OCI-LY1 (cell line): ENCODE measurements at regions not wholly inside any gene's neighbourhood (a gene's known extent, or its start where the extent isn't known, plus 50 kb on each side); places are given as distances from the start of the nearest gene placed in this dataset.

Experiments
- CTCF ChIP-seq: fragments of 200-600 bp; sonication (generic), shearing (Covaris generic); IDR thresholded peaks from 2 replicates; pipeline ENCODE4 v1.5.1; 2017; ENCODE audit warnings: mild to moderate bottlenecking, antibody characterized with exemption, low read length, moderate library complexity, mixed read lengths
- EZH2 ChIP-seq: fragments of 200-600 bp; sonication (generic), shearing (Covaris generic); IDR thresholded peaks from 2 replicates; pipeline ENCODE4 v1.8.0; 2017; ENCODE audit warnings: borderline replicate concordance, mixed run types, mild to moderate bottlenecking, antibody characterized with exemption, low read length, moderate library complexity, mixed read lengths

DNA sequence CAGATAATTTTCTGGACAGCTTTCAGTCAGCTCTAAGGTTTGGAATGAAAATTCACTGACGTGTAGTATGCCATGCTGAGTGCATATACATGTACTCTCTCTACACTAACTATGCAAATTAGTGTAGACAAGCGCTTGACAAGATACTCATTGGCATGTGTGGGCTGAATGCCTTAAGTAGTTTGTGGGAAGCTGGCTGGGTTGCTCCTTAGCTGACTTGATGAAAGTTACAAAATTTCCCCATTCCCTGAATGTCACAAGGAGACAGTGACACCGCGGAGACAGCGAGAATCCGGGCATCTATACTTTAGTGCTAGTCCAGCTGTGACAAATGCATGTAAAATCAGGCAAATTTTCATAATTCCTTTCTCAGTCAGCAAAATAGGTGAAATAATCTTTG is 51.6 kb upstream of the C5orf46 start:
- TF ChIP-seq CTCF (no peak), EZH2 (no peak)
